H1 (cell line): ENCODE measurements at regions not wholly inside any gene's neighbourhood (a gene's known extent, or its start where the extent isn't known, plus 50 kb on each side); places are given as distances from the start of the nearest gene placed in this dataset.

Experiments
- CTCF ChIA-PET: fragments of 300-600 bp; sonication (Branson Sonifier 250); formaldehyde crosslinking; loops from one replicate; lab custom pipeline; 2021; ENCODE audit not compliant: partially characterized antibody; lab: Charles Lee
- POLR2A ChIA-PET: fragments of 300-600 bp; sonication (Branson Sonifier 250); formaldehyde crosslinking; loops from one replicate; lab custom pipeline; 2021; ENCODE audit warnings: inconsistent platforms; ENCODE audit not compliant: partially characterized antibody; lab: Charles Lee
- DNase-seq, 2 experiments: peaks; one replicate each; pipeline versions ENCODE4 v3.0.0 to v3.0.0-alpha.2; 2010 to 2022; ENCODE audit warnings: low spot score in 2 of 2, low read depth in 1 of 2, mixed read lengths in 1 of 2
- FAIRE-seq: peaks from 2 replicates; lab custom pipeline; 2011; peaks lifted over from hg19 to GRCh38; lab: Jason Lieb, UNC
- H2AFZ ChIP-seq: 2 replicates; pipeline ENCODE4 v1.8.1; 2012; ENCODE audit warnings: low read length, inconsistent platforms
- H2AK5ac ChIP-seq: 2 replicates; pipeline ENCODE4 v1.6.1; 2013; ENCODE audit warnings: low read depth, low read length
- H2BK120ac ChIP-seq: replicated peaks from 2 replicates; pipeline ENCODE3; 2013; ENCODE audit warnings: low read depth, low read length, inconsistent platforms
- H2BK12ac ChIP-seq: 2 replicates; pipeline ENCODE4 v1.6.1; 2013; ENCODE audit warnings: low read depth, low read length
- H2BK15ac ChIP-seq: 2 replicates; pipeline ENCODE4 v1.6.1; 2013; ENCODE audit warnings: low read length
- H2BK20ac ChIP-seq: 2 replicates; pipeline ENCODE4 v1.6.1; 2013; ENCODE audit warnings: low read length
- H2BK5ac ChIP-seq: 2 replicates; pipeline ENCODE4 v1.6.1; 2013; ENCODE audit warnings: low read depth, low read length
- H3K14ac ChIP-seq: 2 replicates; pipeline ENCODE4 v1.6.1; 2013; ENCODE audit warnings: inconsistent platforms; ENCODE audit not compliant: insufficient read length
- H3K18ac ChIP-seq: 2 replicates; pipeline ENCODE4 v1.6.1; 2013; ENCODE audit warnings: low read length; ENCODE audit errors: extremely low read depth
- H3K23ac ChIP-seq: 2 replicates; pipeline ENCODE4 v1.6.1; 2013; ENCODE audit warnings: inconsistent platforms; ENCODE audit not compliant: insufficient read length
- H3K23me2 ChIP-seq: 2 replicates; pipeline ENCODE4 v1.6.1; 2013; ENCODE audit warnings: low read depth, low read length
- H3K27ac ChIP-seq: 2 replicates; pipeline ENCODE4 v1.6.1; 2011; ENCODE audit warnings: low read depth, low read length, inconsistent platforms
- H3K27me3 ChIP-seq, 4 experiments: replicated peaks in 1 of 4; 1 replicate in 1 of 4; 2 replicates in 3 of 4; pipeline versions ENCODE4 v1.6.1 to v1.8.1; 2011 to 2013; ENCODE audit warnings: low read length in 3 of 4, mild to moderate bottlenecking in 3 of 4, inconsistent platforms in 2 of 4, mixed read lengths in 2 of 4, moderate library complexity in 1 of 4; ENCODE audit not compliant: control insufficient read depth in 3 of 4, insufficient read depth in 3 of 4; ENCODE audit errors: extremely low read depth in 1 of 4
- H3K36me3 ChIP-seq, 4 experiments: 2 replicates each; pipeline versions ENCODE4 v1.6.1 to v1.8.1; 2011 to 2013; ENCODE audit warnings: mild to moderate bottlenecking in 4 of 4, low read length in 3 of 4, moderate library complexity in 2 of 4, control low read depth in 1 of 4, inconsistent platforms in 1 of 4; ENCODE audit not compliant: insufficient read depth in 4 of 4, control insufficient read depth in 2 of 4
- H3K4ac ChIP-seq: replicated peaks from 2 replicates; pipeline ENCODE3; 2013; ENCODE audit warnings: low read length, low read depth, mixed read lengths, inconsistent platforms; ENCODE audit not compliant: insufficient read length
- H3K4me1 ChIP-seq, 4 experiments: replicated peaks in 1 of 4; 1 replicate in 1 of 4; 2 replicates in 3 of 4; pipeline versions ENCODE4 v1.6.1 to v1.8.1; 2011 to 2013; ENCODE audit warnings: low read length in 3 of 4, inconsistent platforms in 2 of 4, mixed read lengths in 1 of 4; ENCODE audit not compliant: insufficient read depth in 4 of 4, control insufficient read depth in 3 of 4
- H3K4me2 ChIP-seq, 2 experiments: 2 replicates each; pipeline versions ENCODE4 v1.6.1 to v1.8.1; 2011 to 2013; ENCODE audit warnings: low read depth in 2 of 2, low read length in 2 of 2, control low read depth in 1 of 2, inconsistent platforms in 1 of 2, mild to moderate bottlenecking in 1 of 2; ENCODE audit not compliant: insufficient read depth in 1 of 2
- H3K4me3 ChIP-seq, 4 experiments: fragments of 200-600, 300-600 bp in 1 of 4; sonication (generic), shearing (Covaris generic), sonication (Bioruptor Twin) in 1 of 4; 2 replicates each; pipeline versions ENCODE4 v1.5.1 to v1.8.1; 2011 to 2016; ENCODE audit warnings: low read length in 4 of 4, low read depth in 3 of 4, control low read depth in 2 of 4, inconsistent platforms in 2 of 4, mild to moderate bottlenecking in 2 of 4, mixed read lengths in 1 of 4, moderate library complexity in 1 of 4; ENCODE audit not compliant: insufficient read depth in 2 of 4; ENCODE audit errors: extremely low read depth in 1 of 4
- H3K56ac ChIP-seq: replicated peaks from 2 replicates; pipeline ENCODE3; 2013; ENCODE audit warnings: low read depth, mild to moderate bottlenecking, mixed read lengths, low read length, inconsistent platforms; ENCODE audit not compliant: insufficient read length
- H3K79me1 ChIP-seq: 2 replicates; pipeline ENCODE4 v1.6.1; 2013; ENCODE audit warnings: low read depth, low read length, control low read depth
- H3K79me2 ChIP-seq, 2 experiments: 2 replicates each; pipeline versions ENCODE4 v1.6.1 to v1.8.1; 2012 to 2013; ENCODE audit warnings: low read length in 2 of 2, mild to moderate bottlenecking in 2 of 2, inconsistent platforms in 1 of 2; ENCODE audit not compliant: insufficient read depth in 2 of 2, control insufficient read depth in 1 of 2
- H3K9ac ChIP-seq, 4 experiments: replicated peaks in 1 of 4; 1 replicate in 1 of 4; 2 replicates in 3 of 4; pipeline versions ENCODE4 v1.6.1 to v1.8.1; 2011 to 2013; ENCODE audit warnings: low read depth in 3 of 4, low read length in 3 of 4, control low read depth in 2 of 4, mild to moderate bottlenecking in 2 of 4, moderate library complexity in 2 of 4, inconsistent platforms in 1 of 4; ENCODE audit errors: extremely low read depth in 1 of 4
- H3K9me3 ChIP-seq, 2 experiments: 2 replicates each; pipeline versions ENCODE4 v1.6.1 to v1.8.1; 2012 to 2013; ENCODE audit warnings: mild to moderate bottlenecking in 2 of 2, moderate library complexity in 2 of 2, control low read depth in 1 of 2, inconsistent platforms in 1 of 2, low read depth in 1 of 2, low read length in 1 of 2, mixed read lengths in 1 of 2; ENCODE audit not compliant: insufficient read depth in 2 of 2
- H4K20me1 ChIP-seq, 2 experiments: replicated peaks in 1 of 2; 2 replicates each; pipeline versions ENCODE3 to v1.8.1; 2011 to 2013; ENCODE audit warnings: inconsistent platforms in 2 of 2, low read length in 2 of 2, mild to moderate bottlenecking in 1 of 2; ENCODE audit not compliant: insufficient read depth in 2 of 2, control insufficient read depth in 1 of 2
- H4K5ac ChIP-seq: 2 replicates; pipeline ENCODE4 v1.6.1; 2013; ENCODE audit warnings: low read length, low read depth, mixed read lengths, inconsistent platforms; ENCODE audit not compliant: insufficient read length
- H4K8ac ChIP-seq: 2 replicates; pipeline ENCODE4 v1.8.0; 2013; ENCODE audit warnings: mild to moderate bottlenecking, moderate library complexity, low read length, inconsistent platforms; ENCODE audit not compliant: insufficient read depth; ENCODE audit errors: extremely low read depth
- H4K91ac ChIP-seq: replicated peaks from 2 replicates; pipeline ENCODE3; 2013; ENCODE audit warnings: low read length, mixed read lengths, inconsistent platforms; ENCODE audit not compliant: insufficient read length
- ATF2 ChIP-seq: IDR thresholded peaks from 2 replicates; pipeline ENCODE4 v1.6.1; 2012; ENCODE audit warnings: low read length, inconsistent platforms
- FOSL1 ChIP-seq: IDR thresholded peaks from 2 replicates; pipeline ENCODE4 v1.6.1; 2011; ENCODE audit warnings: mild to moderate bottlenecking, low read depth, low read length, moderate library complexity; ENCODE audit not compliant: insufficient read depth
- NRF1 ChIP-seq: IDR thresholded peaks from 2 replicates; pipeline ENCODE4 v1.6.1; 2011; ENCODE audit warnings: mild to moderate bottlenecking, low read depth, low read length, improper control_type of control experiment
- SP1 ChIP-seq: IDR thresholded peaks from 2 replicates; pipeline ENCODE4 v1.6.1; 2011; ENCODE audit warnings: low read depth, low read length
- TAF1 ChIP-seq: IDR thresholded peaks from 2 replicates; pipeline ENCODE4 v1.6.1; 2011; ENCODE audit warnings: mild to moderate bottlenecking, low read depth, low read length
- WGBS, 2 experiments: shearing (Covaris generic) in 1 of 2; methylation state at CpG; one replicate each; pipeline versions ENCODE4 v1.1.6 to v1.1.7; 2013 to 2015; ENCODE audit warnings: low lambda C conversion rate in 2 of 2, mixed read lengths in 2 of 2, inconsistent platforms in 1 of 2, low coverage in 1 of 2, missing lambda C conversion rate in 1 of 2; ENCODE audit not compliant: insufficient replicate concordance in 2 of 2, insufficient coverage in 1 of 2, insufficient read length in 1 of 2; ENCODE audit errors: extremely low coverage in 1 of 2, missing lambda C conversion rate in 1 of 2; 5-methylcytosine and 5-hydroxymethylcytosine counted together

GRCh38 chr6:22807818-22808217 is 238.5 kb downstream of the HDGFL1 start:
- POLR2A ChIA-PET = no interaction called here
- Histone ChIP-seq H3K4me2 (no peak overlapping the region), H3K23ac (no peak overlapping the region), H2BK120ac (no peak overlapping the region), H2BK15ac (no peak overlapping the region), H4K20me1 (no peaks in the 10 kb centered on the region), H2BK5ac (no peak overlapping the region), H4K5ac (no peak overlapping the region), H2BK20ac (no peak overlapping the region), H3K79me2 (no peaks in the 10 kb centered on the region), H3K4me3 (no peak overlapping the region), H2AK5ac (no peak overlapping the region), H2BK12ac (no peak overlapping the region), H4K91ac (no peak overlapping the region), H4K8ac (no peak overlapping the region), H3K4me1 (peaks cover 0 to 10% (median 3%) of the 10 kb centered on the region in 4 experiments; a peak in 4 of 7 replicates), H3K18ac (no peak overlapping the region), H3K27ac (no peak overlapping the region), H3K79me1 (no peaks in the 10 kb centered on the region), H3K9ac (no peak overlapping the region), H3K9me3 (no peaks in the 10 kb centered on the region), H2AFZ (peak overlapping the region; percentile 96), H3K36me3 (no peaks in the 10 kb centered on the region), H3K23me2 (no peaks in the 10 kb centered on the region), H3K4ac (no peak overlapping the region), H3K56ac (no peak overlapping the region), H3K27me3 (no peaks in the 10 kb centered on the region), H3K14ac (no peak overlapping the region)
- TF ChIP-seq FOSL1 = no peak
- TF ChIP-seq SP1 = no peak
- no peak for TF ChIP-seq ATF2
- TF ChIP-seq NRF1 = no peak
- TF ChIP-seq TAF1 = no peak
- DNase-seq = no peak
- WGBS, 2 experiments = 78% methylated on average over 3 of the region's 3 CpGs; no CpG with 5 or more reads in 1 of the 2 experiments
- CTCF ChIA-PET = interaction anchor here (1.2 kb wide), 1 partner anchor 627 kb away, joined by 3 read pairs; no protein-coding TSS in a partner anchor
- FAIRE-seq = no peak
